ENCODE measurements at regions not wholly inside any gene's neighbourhood (a gene's known extent, or its start where the extent isn't known, plus 50 kb on each side); places are given as distances from the start of the nearest gene placed in this dataset.

DNA sequence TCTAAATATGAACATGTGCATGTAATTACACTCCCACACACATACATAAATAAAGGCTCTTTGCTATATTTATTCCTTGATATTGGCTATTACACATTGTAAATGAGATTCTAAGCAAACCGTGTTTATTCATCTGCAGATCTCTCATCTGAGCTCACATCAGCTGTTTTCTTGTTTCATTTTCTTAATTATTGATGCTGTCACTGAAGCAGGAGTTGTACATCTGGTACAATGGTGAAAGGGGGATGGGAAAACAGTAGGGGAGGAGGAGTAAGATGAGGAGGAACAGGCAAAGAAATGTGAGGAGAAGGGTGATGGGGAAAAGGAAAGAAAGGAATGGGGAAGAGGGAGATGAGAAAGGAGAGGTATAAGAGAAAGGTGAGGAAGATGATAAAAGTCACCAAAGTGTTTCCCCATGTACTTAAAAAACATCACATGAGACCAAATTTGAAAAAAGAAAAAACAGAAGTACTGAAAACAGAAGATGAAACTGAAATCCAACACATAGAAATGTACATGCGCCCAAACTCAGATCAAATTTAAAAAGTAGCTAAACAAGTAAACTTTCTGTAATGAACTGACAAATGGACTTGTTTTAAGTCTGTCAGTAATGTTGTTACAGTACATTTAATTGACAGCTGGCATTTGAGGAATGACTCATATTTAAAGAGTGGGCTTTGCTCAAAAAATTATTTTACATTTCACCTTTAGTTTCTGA lies 472.2 kb downstream of the ARL4A start:
- DNase-seq: no peak

- DNase-seq: no peak
Observed at GRCh38 chr7:13161125-13161524, 473.7 kb downstream of the ARL4A start.

DNA sequence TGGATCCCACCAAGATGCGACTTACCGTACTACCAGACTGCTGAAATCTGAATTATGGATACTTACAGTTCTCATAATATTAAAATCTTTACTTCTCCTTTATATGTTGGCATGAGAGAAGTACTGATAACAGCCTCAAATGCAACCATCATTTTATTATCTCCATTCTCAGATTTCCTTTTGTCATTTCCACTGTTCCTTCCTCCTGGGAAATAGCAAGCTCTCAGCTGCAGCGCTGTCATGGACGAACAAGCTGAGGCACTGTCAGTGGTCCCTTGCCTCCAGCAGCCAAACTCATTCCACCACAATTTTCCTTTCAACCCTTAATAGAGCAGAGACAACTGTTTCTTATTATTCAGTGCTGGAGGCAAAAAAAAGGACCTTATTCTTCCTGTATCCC lies 478.4 kb downstream of the ARL4A start:
- no peak for DNase-seq

- DNase-seq: no peak
Observed at GRCh38 chr7:13166801-13167200, 479.4 kb downstream of the ARL4A start.

DNA sequence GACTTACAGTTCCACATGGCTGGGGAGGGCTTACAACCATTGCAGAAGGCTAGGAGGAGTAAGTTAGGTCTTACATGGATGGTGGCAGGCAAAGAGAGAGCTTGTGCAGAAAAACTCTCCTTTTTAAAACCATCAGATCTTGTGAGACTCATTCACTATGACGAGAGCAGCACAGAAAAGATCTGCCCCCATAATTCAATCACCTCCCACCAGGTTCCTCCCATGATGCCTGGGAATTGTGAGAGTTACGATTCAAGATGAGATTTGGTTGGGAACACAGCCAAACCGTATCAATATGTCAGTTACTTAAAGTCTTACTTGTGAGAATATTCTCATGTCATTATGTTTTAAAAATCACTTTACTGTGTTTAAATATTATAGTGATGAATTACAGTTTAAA lies 481.9 kb downstream of the ARL4A start:
- no peak for DNase-seq

GRCh38 chr7:13174991-13175390 lies 487.6 kb downstream of the ARL4A start:
- DNase-seq: no peak

DNA sequence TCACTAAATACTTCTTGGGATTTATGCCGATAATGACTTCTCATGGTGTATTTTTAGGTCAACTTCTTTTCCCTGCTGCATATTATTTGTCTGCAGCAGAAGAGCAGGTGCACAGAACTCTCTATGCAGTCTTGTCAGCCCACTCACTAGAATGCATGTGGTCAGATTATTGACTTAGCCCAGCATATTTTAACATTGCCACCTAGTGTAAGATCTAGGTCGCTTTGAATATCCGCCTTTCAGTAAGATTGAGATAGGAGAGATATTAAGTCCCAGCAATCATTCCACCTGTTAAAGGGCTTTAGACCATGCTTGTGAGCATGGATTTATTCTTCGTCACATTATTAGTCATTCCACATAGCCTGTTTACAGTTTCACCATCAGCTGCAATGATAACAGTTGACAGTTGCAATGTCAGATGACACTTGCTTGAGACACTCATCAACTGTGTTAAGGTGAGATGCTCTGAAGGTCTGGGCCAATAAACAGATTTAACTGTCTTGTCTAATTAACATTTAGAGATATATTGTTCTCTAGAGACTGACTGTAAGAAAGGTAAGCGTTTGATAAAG lies 491.7 kb downstream of the ARL4A start:
- no peak for DNase-seq

DNA sequence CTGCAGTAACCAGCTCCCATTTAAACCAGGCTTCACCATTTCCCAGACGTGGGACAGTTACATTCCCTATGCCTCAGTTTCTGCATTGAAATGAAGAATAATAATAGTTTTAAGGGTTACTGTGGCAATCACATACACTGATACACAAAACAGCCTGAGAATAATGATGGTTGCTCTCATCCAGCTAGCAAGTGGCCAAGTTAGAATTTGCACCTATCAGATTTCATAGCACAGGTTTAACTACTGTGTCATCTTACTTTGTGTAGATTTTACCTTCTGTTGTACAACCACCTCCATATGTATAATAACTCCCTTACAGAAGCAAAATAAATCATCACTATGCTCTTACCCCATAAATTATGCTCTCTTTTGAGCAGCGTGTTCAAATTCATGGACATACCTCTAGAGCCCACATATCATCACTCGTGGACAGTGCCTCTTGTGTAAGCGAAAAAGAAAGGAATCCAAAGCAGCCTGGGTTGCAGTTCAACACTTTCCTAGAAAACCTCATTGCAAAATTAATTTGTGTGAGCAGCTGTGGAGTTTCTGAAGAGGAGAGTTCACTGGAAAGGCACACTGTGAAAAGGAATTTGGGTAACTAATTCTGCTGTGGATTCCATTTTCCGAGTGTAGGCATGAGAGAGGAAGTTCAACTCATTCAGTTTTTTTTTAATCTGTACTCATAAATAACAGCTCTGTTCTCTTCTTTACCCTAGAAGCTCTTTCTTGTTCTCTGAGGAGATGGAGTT lies 492.5 kb downstream of the ARL4A start:
- no peak for DNase-seq

- no peak for DNase-seq
Observed at GRCh38 chr7:13181216-13181615, 493.8 kb downstream of the ARL4A start.

- no peak for DNase-seq
Observed at GRCh38 chr7:13185139-13185538, 497.7 kb downstream of the ARL4A start.

GRCh38 chr7:13188236-13188805 lies 500.9 kb downstream of the ARL4A start:
- no peak for DNase-seq

DNA sequence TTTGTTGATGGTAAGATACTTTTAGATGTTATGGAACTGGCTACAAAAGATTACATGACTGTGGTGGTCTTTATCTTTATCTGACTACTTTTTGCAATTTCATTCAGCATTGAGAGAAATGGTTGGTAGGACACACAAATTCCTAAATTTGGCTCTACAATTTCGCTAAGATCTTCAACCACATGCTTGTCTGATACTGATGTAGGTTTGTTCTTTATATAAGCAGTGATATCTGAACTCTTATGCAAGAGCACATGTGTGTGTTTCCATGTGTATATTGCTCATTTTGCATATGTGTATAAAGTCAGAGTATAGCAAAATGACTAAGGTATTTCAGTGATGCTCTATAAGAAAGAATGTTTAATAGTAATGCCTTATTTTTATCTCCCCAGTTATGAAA lies 501.5 kb downstream of the ARL4A start:
- DNase-seq: no peak

DNA sequence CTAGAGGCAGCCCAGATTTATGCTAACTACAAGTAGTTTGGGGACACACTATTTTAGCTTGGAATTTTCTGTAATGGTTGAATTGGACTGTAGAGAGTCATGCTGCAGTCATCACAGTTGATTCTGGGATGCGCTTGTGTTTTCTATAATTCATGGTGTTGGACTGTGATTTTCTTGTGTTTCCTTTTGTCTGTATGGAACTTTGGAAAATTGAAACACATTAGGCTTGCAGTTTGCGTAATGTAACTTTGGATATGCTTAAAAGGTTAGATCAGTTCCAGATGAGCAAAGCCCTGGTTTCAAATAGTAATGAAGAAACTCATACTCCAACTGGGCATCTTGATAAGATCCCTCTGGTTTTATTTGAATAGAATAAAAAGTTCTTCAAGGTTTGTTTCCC lies 502.2 kb downstream of the ARL4A start:
- no peak for DNase-seq

DNA sequence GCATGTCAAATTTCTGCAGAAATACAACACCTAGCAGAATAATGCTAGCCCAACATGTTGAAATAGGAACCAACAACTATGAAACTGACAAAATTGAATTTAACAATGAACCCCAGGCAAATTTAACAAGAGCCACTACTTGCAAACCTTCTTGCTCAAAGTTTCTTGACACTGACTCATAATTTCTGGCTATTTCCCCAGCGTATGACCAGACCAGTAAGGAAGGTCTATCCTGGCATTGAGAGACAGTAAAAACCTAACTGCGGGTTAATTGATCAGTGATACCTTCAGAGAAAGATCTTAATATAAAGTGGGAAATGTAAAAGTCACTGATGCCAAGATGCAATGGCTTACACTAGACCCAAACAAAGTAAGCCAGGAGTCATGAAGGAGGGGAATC lies 510.1 kb downstream of the ARL4A start:
- DNase-seq: no peak

GRCh38 chr7:13198036-13198435 lies 510.6 kb downstream of the ARL4A start:
- DNase-seq: no peak

DNA sequence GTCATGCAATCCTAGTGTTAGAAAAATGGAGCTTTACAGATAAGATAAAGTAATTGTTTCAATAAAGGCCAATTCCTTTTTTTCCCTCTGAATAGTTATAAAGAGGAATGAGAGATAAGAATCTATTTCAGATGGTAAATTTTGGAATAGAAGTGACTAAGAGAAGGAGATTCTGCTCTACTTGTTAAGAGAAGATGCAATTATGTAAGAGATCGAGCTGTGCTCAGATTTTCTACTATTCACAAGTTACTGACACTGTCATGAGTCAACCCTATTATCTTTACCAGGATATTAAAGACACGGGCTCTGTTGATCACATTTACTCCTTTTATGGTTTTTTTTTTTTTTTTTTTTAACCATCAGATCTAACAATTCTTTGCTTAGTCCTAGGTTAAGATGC lies 511.3 kb downstream of the ARL4A start:
- DNase-seq: no peak

DNA sequence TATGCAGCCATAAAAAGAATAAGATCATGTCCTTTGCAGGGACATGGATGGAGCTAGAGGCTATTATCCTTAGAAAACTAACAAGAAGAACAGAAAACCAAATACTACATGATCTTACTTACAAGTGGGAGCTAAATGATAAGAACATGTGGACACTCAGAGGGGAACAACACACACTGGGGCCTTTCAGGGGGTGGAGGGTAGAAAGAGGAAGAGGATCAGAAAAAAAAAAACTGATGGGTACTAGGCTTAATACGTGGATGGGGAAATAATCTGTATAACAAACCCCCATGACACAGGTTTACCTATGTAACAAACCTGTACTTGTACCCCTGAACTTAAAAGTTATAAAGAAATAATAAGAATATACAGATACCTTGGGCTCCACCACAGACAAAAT lies 514.2 kb downstream of the ARL4A start:
- no peak for DNase-seq

DNA sequence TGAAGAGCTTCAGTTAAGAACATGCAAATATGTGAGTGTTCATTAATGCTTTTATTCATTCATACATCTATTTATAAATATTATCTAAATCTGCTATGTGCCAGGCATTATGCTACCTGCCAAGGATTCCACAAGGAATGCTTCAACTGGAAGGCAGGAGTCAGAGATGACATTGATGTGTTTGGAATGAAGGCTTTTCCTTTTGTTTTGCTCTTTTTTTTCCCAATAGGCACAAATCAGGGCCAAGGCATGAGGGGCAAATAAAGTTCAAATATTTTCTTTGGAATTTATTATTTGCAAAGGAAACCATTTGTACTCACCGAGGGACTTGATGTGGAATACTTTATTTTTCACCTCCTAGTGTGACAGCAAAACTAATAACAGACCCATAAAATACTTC lies 530.3 kb downstream of the ARL4A start:
- no peak for DNase-seq

DNA sequence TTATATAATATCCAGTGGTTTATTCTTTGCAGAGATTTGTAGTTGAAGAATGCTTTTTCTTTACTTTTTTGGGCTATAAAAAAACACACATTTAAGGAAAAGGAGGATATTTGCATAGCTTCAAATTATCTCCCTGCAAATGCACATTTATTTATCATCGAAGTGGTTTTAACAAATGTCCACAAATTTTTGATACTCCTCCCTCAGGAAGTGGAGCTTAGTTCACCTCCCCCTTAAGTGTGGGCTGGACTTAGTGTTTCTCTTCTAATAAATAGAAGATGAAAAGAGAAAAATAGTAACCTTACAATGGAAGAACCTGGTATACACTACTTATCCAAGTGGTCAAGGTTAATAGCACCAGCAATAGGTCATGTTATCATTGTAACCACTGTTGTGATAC lies 537.6 kb downstream of the ARL4A start:
- no peak for DNase-seq

DNA sequence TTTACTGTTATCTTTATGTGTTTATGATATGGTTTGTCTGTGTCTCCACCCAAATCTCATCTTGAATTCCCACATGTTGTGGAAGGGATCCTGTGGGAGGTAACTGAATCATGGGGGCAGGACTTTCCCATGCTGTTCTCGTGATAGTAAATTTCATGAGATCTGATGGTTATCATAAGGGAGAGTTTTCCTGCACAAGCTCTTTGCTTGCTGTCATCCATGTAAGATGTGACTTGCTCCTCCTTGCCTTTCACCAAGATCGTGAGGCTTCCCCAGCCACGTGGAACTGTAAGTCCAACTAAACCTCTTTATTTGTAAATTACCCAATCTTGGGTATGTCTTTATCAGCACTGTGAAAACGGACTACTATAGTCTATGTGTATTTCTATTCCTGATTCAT lies 539.0 kb downstream of the ARL4A start:
- DNase-seq: no peak

- DNase-seq: no peak
Observed at GRCh38 chr7:13231216-13231615, 543.8 kb downstream of the ARL4A start.

DNA sequence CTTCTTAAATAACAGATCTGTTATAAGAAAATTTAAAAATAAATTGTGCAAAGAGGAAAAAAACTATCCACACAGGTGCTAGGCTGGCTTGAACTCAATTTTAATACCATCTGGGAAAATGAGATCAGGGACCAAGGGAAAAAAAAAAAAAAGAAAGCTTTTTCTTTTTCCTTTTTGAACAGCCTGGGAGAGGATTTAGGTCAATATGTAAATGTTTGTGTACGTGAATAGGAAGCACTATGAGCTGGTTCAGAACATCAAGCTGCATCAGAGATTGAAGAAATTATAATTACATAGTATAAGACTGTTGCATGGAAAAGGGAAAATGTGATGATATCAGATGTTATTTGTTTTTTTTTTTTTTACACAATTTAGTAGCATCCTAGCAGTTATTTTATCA lies 548.0 kb downstream of the ARL4A start:
- DNase-seq: no peak

- DNase-seq: no peak
Observed at GRCh38 chr7:13236026-13236425, 548.6 kb downstream of the ARL4A start.

DNA sequence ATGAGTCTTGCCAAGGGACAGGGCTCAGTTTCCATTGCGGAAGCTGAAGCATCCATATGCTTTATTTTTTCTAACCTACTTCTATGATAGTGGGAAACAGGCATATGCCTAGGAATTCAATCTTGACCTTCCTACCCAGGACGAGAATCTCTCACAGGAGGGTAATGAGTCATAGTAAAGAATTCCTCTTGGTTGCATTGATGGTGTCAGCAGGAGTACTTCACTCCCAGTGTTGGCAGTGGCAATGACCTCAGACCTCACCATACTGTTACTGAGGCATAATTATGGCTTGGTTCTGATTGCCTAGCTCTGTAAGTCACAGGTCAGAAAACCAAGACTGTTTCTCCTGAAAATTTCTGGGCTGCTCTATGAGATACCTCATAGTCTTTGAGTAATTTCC lies 552.9 kb downstream of the ARL4A start:
- DNase-seq: no peak

Data from right forelimb (tissue), 1 donor.